ENCODE measurements at regions not wholly inside any gene's neighbourhood (a gene's known extent, or its start where the extent isn't known, plus 50 kb on each side); places are given as distances from the start of the nearest gene placed in this dataset.

GRCh38 chr5:92374859-92375258, 991.7 kb upstream of the ARRDC3 start:
- TF ChIP-seq CTCF (IDR thresholded peaks at IDR 0.05) (no peak), EZH2 (IDR thresholded peaks at IDR 0.05; ENCODE audit: borderline replicate concordance, insufficient read depth, low read depth, low read length, poor library complexity, severe bottlenecking) (no peak)

Measured in B cell (primary cell).